ENCODE measurements at regions not wholly inside any gene's neighbourhood (a gene's known extent, or its start where the extent isn't known, plus 50 kb on each side); places are given as distances from the start of the nearest gene placed in this dataset.
A peak's percentile ranks its signal among the peaks of the same experiment; 100 is the strongest.

DNA sequence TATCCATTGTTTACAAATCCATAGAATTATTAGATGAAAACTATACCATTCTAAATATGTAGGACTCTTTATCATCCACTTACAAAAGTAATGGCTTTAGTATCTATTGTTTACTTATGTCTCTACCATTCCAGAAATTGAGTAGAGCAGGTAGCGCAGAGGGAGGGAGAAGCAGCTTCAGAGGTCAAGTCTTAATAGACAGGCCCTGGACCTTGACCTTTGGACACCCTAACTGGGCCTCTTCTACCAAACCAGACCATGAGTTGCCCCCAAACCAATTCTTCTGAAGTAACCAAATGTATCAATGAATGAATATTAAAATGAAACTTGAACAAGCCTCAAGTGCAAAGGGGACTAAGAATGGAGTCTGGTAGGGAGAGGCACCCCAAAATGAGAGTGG lies 124.9 kb upstream of the ANKRD55 start:
- TF ChIP-seq, protein P1, sequence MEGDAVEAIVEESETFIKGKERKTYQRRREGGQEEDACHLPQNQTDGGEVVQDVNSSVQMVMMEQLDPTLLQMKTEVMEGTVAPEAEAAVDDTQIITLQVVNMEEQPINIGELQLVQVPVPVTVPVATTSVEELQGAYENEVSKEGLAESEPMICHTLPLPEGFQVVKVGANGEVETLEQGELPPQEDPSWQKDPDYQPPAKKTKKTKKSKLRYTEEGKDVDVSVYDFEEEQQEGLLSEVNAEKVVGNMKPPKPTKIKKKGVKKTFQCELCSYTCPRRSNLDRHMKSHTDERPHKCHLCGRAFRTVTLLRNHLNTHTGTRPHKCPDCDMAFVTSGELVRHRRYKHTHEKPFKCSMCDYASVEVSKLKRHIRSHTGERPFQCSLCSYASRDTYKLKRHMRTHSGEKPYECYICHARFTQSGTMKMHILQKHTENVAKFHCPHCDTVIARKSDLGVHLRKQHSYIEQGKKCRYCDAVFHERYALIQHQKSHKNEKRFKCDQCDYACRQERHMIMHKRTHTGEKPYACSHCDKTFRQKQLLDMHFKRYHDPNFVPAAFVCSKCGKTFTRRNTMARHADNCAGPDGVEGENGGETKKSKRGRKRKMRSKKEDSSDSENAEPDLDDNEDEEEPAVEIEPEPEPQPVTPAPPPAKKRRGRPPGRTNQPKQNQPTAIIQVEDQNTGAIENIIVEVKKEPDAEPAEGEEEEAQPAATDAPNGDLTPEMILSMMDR (IDR thresholded peaks at IDR 0.05; ENCODE audit: insufficient read depth, low read length, poor library complexity, severe bottlenecking) = no peak
- Histone ChIP-seq H3K36me3 (ENCODE audit: control insufficient read depth, insufficient read depth, low read length) (no peaks in the 10 kb centered on the region), H3K4me3 (ENCODE audit: low read depth, low read length) (no peak overlapping the region), H3K27me3 (ENCODE audit: control insufficient read depth, insufficient read depth, low read length) (no peaks in the 10 kb centered on the region)
- no peak for DNase-seq (ENCODE audit: low read depth)

DNA sequence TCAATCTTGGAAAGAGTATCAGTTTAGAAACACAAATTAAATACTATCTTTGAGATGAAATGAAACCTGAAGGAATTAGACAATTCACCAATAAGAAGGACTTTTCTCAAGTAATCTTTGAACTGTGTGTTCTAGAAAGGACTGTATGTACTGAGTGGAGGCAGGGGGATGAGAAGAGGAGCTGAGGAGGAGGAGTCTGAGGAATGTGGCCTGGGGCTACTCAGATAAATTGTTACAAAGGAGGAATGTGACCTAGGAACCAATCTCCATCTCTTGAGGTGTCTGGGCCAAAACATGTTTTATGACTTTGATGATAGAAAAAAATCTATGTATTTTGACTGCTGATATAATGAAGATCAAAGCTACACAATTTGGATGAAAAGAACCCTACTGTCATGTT lies 124.3 kb upstream of the ANKRD55 start:
- TF ChIP-seq, protein P1 (IDR thresholded peaks at IDR 0.05; ENCODE audit: insufficient read depth, low read length, poor library complexity, severe bottlenecking) = no peak
- Histone ChIP-seq H3K27me3 (ENCODE audit: control insufficient read depth, insufficient read depth, low read length) (no peaks in the 10 kb centered on the region), H3K4me3 (ENCODE audit: low read depth, low read length) (no peak overlapping the region), H3K36me3 (ENCODE audit: control insufficient read depth, insufficient read depth, low read length) (no peaks in the 10 kb centered on the region)
- DNase-seq (ENCODE audit: low read depth) = no peak

DNA sequence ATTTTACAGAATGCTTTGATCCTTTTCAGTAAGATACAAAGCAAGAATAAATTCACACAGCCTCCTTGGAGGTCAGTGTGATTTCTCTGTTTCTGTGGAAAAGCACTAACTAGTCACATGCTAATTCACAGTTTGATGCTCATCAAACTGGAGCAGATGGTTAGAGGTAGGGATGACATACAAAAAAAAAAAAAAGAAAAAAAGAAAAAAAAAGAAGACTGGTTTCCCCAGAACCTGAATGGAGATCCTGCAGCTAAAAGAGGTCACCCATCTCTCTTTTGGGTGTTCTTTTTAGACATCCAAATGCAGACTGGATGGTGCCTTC lies 123.7 kb upstream of the ANKRD55 start:
- no peaks in the 10 kb centered on the region for H3K27me3 ChIP-seq (ENCODE audit: control insufficient read depth, insufficient read depth, low read length)
- TF ChIP-seq, protein P1 (IDR thresholded peaks at IDR 0.05; ENCODE audit: insufficient read depth, low read length, poor library complexity, severe bottlenecking) = no peak
- peak; percentile 45 for DNase-seq (ENCODE audit: low read depth)

GRCh38 chr5:56356121-56356835 lies 123.1 kb upstream of the ANKRD55 start:
- H3K36me3 ChIP-seq (ENCODE audit: control insufficient read depth, insufficient read depth, low read length) = no peaks in the 10 kb centered on the region
- H3K4me3 ChIP-seq (ENCODE audit: low read depth, low read length) = no peak overlapping the region
- no peaks in the 10 kb centered on the region for H3K27me3 ChIP-seq (ENCODE audit: control insufficient read depth, insufficient read depth, low read length)
- DNase-seq (ENCODE audit: low read depth) = peak; percentile 91
- TF ChIP-seq, protein P1 (IDR thresholded peaks at IDR 0.05; ENCODE audit: insufficient read depth, low read length, poor library complexity, severe bottlenecking) = no peak

More for the DNA sequence above, 123.7 kb upstream of the ANKRD55 start:
- H3K4me3 ChIP-seq (ENCODE audit: low read depth, low read length) = no peak overlapping the region
- no peaks in the 10 kb centered on the region for H3K36me3 ChIP-seq (ENCODE audit: control insufficient read depth, insufficient read depth, low read length)

- H3K4me3 ChIP-seq (ENCODE audit: low read depth, low read length) = no peak overlapping the region
- no peak for DNase-seq (ENCODE audit: low read depth)
- TF ChIP-seq, protein P1 (IDR thresholded peaks at IDR 0.05; ENCODE audit: insufficient read depth, low read length, poor library complexity, severe bottlenecking) = no peak
- no peaks in the 10 kb centered on the region for H3K36me3 ChIP-seq (ENCODE audit: control insufficient read depth, insufficient read depth, low read length)
- H3K27me3 ChIP-seq (ENCODE audit: control insufficient read depth, insufficient read depth, low read length) = no peaks in the 10 kb centered on the region
These were observed 121.7 kb upstream of the ANKRD55 start for GRCh38 chr5:56354836-56355235.
